K562 (cell line): ENCODE measurements at regions not wholly inside any gene's neighbourhood (a gene's known extent, or its start where the extent isn't known, plus 50 kb on each side); places are given as distances from the start of the nearest gene placed in this dataset.

ENCODE experiments used
- ATAC-seq: fragments of 200-7000 bp; cut with Tn5 transposase; 3 replicates; pipeline ENCODE4 v1.9.1; 2020; ENCODE audit warnings: moderate library complexity
- BruUV-seq: library from RNA; stranded (reverse); fragments of 400-500 nt; replicated peaks from 2 replicates; lab custom pipeline; 2021; lab: Mats Ljungman, UMichigan
- CTCF ChIA-PET: fragments of 300-600 bp; formaldehyde crosslinking; extraction: SDS; loops from one replicate; lab custom pipeline; 2021; ENCODE audit warnings: low intra/inter-chr PET ratio; lab: Yijun Ruan, JAX
- POLR2A ChIA-PET: fragments of 300-600, 350-650 bp; sonication (Branson Sonifier 250); formaldehyde crosslinking; extraction: SDS; loops from one replicate; lab custom pipeline; 2021; ENCODE audit warnings: antibody characterized with exemption, inconsistent platforms; lab: Yijun Ruan, JAX
- DNase-seq, 4 experiments: peaks; one replicate each; pipeline versions ENCODE4 v3.0.0 to v3.0.0-alpha.2; 2011 to 2018; ENCODE audit warnings: low spot score in 3 of 4, mixed read lengths in 3 of 4; ENCODE audit errors: extremely low read depth in 1 of 4
- FAIRE-seq: peaks from 2 replicates; lab custom pipeline; 2011; peaks lifted over from hg19 to GRCh38; lab: Jason Lieb, UNC
- H2AFZ ChIP-seq: 2 replicates; pipeline ENCODE4 v1.6.0; 2011; ENCODE audit warnings: low read depth, low read length, control low read depth, inconsistent platforms
- H3K27ac ChIP-seq: fragments of 200-600 bp; 3 replicates; pipeline ENCODE4 v1.8.0; 2011; ENCODE audit warnings: low read depth, mild to moderate bottlenecking, control low read depth, inconsistent platforms, low read length, moderate library complexity, mixed read lengths; ENCODE audit errors: extremely low read depth
- H3K27me3 ChIP-seq, 2 experiments: fragments of 300-600 bp in 1 of 2; 2 replicates in 1 of 2; 3 replicates in 1 of 2; pipeline versions ENCODE4 v1.6.0 to v1.8.0; 2011; ENCODE audit warnings: inconsistent platforms in 2 of 2, low read length in 2 of 2, mild to moderate bottlenecking in 1 of 2, mixed read lengths in 1 of 2, moderate library complexity in 1 of 2; ENCODE audit not compliant: control insufficient read depth in 2 of 2, insufficient read depth in 2 of 2
- H3K36me3 ChIP-seq: fragments of 300-600 bp; 3 replicates; pipeline ENCODE4 v1.8.0; 2011; ENCODE audit warnings: mild to moderate bottlenecking, low read length, inconsistent platforms; ENCODE audit not compliant: control insufficient read depth, insufficient read depth
- H3K4me1 ChIP-seq, 2 experiments: fragments of 200-600 bp in 1 of 2; replicated peaks in 1 of 2; 2 replicates in 1 of 2; 3 replicates in 1 of 2; pipeline versions ENCODE4 v1.5.1 to v1.8.0; 2011; ENCODE audit warnings: inconsistent platforms in 2 of 2, low read length in 2 of 2, mild to moderate bottlenecking in 1 of 2, mixed read lengths in 1 of 2, moderate library complexity in 1 of 2; ENCODE audit not compliant: control insufficient read depth in 2 of 2, insufficient read depth in 2 of 2
- H3K4me2 ChIP-seq: 2 replicates; pipeline ENCODE4 v1.6.1; 2011; ENCODE audit warnings: low read length, control low read depth, inconsistent platforms, mixed read lengths; ENCODE audit not compliant: insufficient read depth
- H3K4me3 ChIP-seq: fragments of 200-600 bp; sonication (generic), shearing (Covaris generic); 2 replicates; pipeline ENCODE4 v1.5.1; 2016; ENCODE audit warnings: control low read depth, inconsistent platforms
- H3K79me2 ChIP-seq: fragments of 200-600 bp; 3 replicates; pipeline ENCODE4 v1.8.0; 2011; ENCODE audit warnings: low read length, inconsistent platforms; ENCODE audit not compliant: control insufficient read depth, insufficient read depth
- H3K9ac ChIP-seq, 2 experiments: 2 replicates each; pipeline versions ENCODE4 v1.6.0 to v1.6.1; 2011; ENCODE audit warnings: low read depth in 2 of 2, low read length in 2 of 2, control low read depth in 1 of 2, inconsistent platforms in 1 of 2, mild to moderate bottlenecking in 1 of 2, mixed read lengths in 1 of 2; ENCODE audit not compliant: insufficient read depth in 1 of 2
- H3K9me1 ChIP-seq: one replicate; pipeline ENCODE4 v1.6.0; 2011; ENCODE audit warnings: inconsistent platforms, mild to moderate bottlenecking, low read length, moderate library complexity; ENCODE audit not compliant: control insufficient read depth, insufficient read depth
- H3K9me3 ChIP-seq: replicated peaks from 2 replicates; pipeline ENCODE4 v1.5.1; 2011; ENCODE audit warnings: low read depth, low read length, inconsistent platforms; ENCODE audit not compliant: control insufficient read depth, insufficient read depth
- H4K20me1 ChIP-seq: replicated peaks from 2 replicates; pipeline ENCODE4 v1.6.1; 2011; ENCODE audit warnings: low read length, inconsistent platforms, mixed read lengths; ENCODE audit not compliant: control insufficient read depth, insufficient read depth
- ATF7 ChIP-seq: fragments of 450-650 bp; IDR thresholded peaks from 2 replicates; pipeline ENCODE4 v1.7.1; 2014; ENCODE audit warnings: mild to moderate bottlenecking, moderate library complexity
- E2F6 ChIP-seq, 2 experiments: IDR thresholded peaks; 2 replicates each; pipeline ENCODE4 v1.6.1; 2011; ENCODE audit warnings: borderline replicate concordance in 1 of 2, control low read depth in 1 of 2, low read depth in 1 of 2, low read length in 1 of 2, mild to moderate bottlenecking in 1 of 2, mixed read lengths in 1 of 2, moderate library complexity in 1 of 2; ENCODE audit not compliant: insufficient read depth in 1 of 2, insufficient read length in 1 of 2, poor library complexity in 1 of 2, severe bottlenecking in 1 of 2; ENCODE audit errors: extremely low read depth in 1 of 2
- EZH2 ChIP-seq: IDR thresholded peaks from 2 replicates; pipeline ENCODE4 v1.6.1; 2012; ENCODE audit warnings: low read depth, mild to moderate bottlenecking, inconsistent platforms, low read length, borderline replicate concordance
- GATAD2B ChIP-seq: fragments of 450-650 bp; IDR thresholded peaks from 2 replicates; pipeline ENCODE4 v1.6.1; 2017; ENCODE audit warnings: mild to moderate bottlenecking, borderline replicate concordance
- KLF6 ChIP-seq: fragments of 250-450 bp; sonication (Bioruptor Pico); IDR thresholded peaks from 2 replicates; pipeline ENCODE4 v1.4.0; 2020; ENCODE audit warnings: mild to moderate bottlenecking, moderate library complexity, borderline replicate concordance
- MYBL2 ChIP-seq, 2 experiments: fragments of 450-650 bp in 1 of 2; sonication (generic) in 1 of 2; formaldehyde crosslinking in 1 of 2; IDR thresholded peaks; 2 replicates each; pipeline versions ENCODE4 v1.6.1 to v1.8.1; 2017 to 2022; ENCODE audit warnings: borderline replicate concordance in 1 of 2, inconsistent platforms in 1 of 2, low read depth in 1 of 2, mild to moderate bottlenecking in 1 of 2, missing genetic modification reagents in 1 of 2, moderate library complexity in 1 of 2
- NFE2 ChIP-seq: IDR thresholded peaks from 2 replicates; pipeline ENCODE4 v1.6.1; 2014; ENCODE audit warnings: antibody characterized with exemption, low read depth
- SMAD3 ChIP-seq: fragments of 450-650 bp; formaldehyde crosslinking; conservative IDR thresholded peaks from 2 replicates; pipeline ENCODE4 v1.4.0; 2020; ENCODE audit warnings: mild to moderate bottlenecking
- TSC22D4 ChIP-seq: fragments of 450-650 bp; IDR thresholded peaks from 2 replicates; pipeline ENCODE4 v1.6.1; 2016; ENCODE audit warnings: missing genetic modification characterization, missing biosample characterization, control low read depth
- ZBTB43 ChIP-seq: sonication (generic); formaldehyde crosslinking; IDR thresholded peaks from 2 replicates; pipeline ENCODE4 v1.8.0; 2023; ENCODE audit warnings: mild to moderate bottlenecking, missing genetic modification reagents
- ZNF583 ChIP-seq: fragments of 250-450 bp; sonication (Bioruptor Pico); IDR thresholded peaks from 2 replicates; pipeline ENCODE4 v1.4.0; 2020
- WGBS: fragments of 100-300 bp; shearing (Covaris generic); methylation state at CpG from one replicate; pipeline ENCODE4 v1.1.6; 2016; ENCODE audit warnings: low coverage, mixed read lengths; ENCODE audit not compliant: insufficient coverage; ENCODE audit errors: missing lambda C conversion rate; 5-methylcytosine and 5-hydroxymethylcytosine counted together
- in situ Hi-C: fragments of 300-500 bp; cut with MboI; formaldehyde crosslinking; loops from 4 replicates; pipeline ENCODE4 v1.15.0; 2018; ENCODE audit warnings: inconsistent platforms, mixed read lengths
- intact Hi-C: fragments of 100-400 bp; cut with micrococcal nuclease; formaldehyde crosslinking; loops from 2 replicates; pipeline ENCODE4 v1.14.2; 2022

- TF ChIP-seq E2F6 (IDR thresholded peaks at IDR 0.05; ENCODE audit: borderline replicate concordance in 1 of 2, extremely low read depth in 1 of 2, insufficient read depth in 1 of 2, insufficient read length in 1 of 2, low read depth in 1 of 2, low read length in 1 of 2, poor library complexity in 1 of 2, severe bottlenecking in 1 of 2) (no peak), ZBTB43 (CRISPR knock-in tag) (no peak), KLF6 (CRISPR knock-in tag) (no peak), GATAD2B (no peak)
These were observed 133.5 kb upstream of the GADL1 start (continued) for GRCh38 chr3:31027914-31028313.

- Histone ChIP-seq H2AFZ (no peak overlapping the region), H3K4me3 (no peak overlapping the region), H3K36me3 (no peaks in the 10 kb centered on the region), H3K9me3 (no peaks in the 10 kb centered on the region), H3K79me2 (no peaks in the 10 kb centered on the region), H3K4me1 (no peaks in the 10 kb centered on the region), H3K9me1 (no peaks in the 10 kb centered on the region), H3K4me2 (no peak overlapping the region), H3K27ac (no peak overlapping the region), H3K27me3 (no peaks in the 10 kb centered on the region), H3K9ac (no peak overlapping the region), H4K20me1 (no peaks in the 10 kb centered on the region)
- no peak for DNase-seq
- WGBS: 0% methylated on average over 1 of the region's 1 CpG
- ChIA-PET CTCF (no interaction called here), POLR2A (interaction anchor here (0.6 kb wide), 1 partner anchor 1097 kb away, joined by 3 read pairs; no protein-coding TSS in a partner anchor)
- in situ Hi-C loops (no loop called here), intact Hi-C loops (no loop called here)
- no peak for ATAC-seq
- TF ChIP-seq ZNF583 (CRISPR knock-in tag) (no peak), MYBL2 (IDR thresholded peaks at IDR 0.05; ENCODE audit: low read depth) (no peak), MYBL2 (CRISPR knock-in tag; IDR thresholded peaks at IDR 0.05; ENCODE audit: borderline replicate concordance) (no peak), SMAD3 (CRISPR knock-in tag) (no peak), EZH2 (no peak), NFE2 (no peak), ATF7 (no peak), TSC22D4 (tag) (no peak)
- FAIRE-seq: no peak
- BruUV-seq: no TSS peak
These were observed 134.3 kb upstream of the GADL1 start for GRCh38 chr3:31028766-31029165.
